HepG2 (cell line): ENCODE measurements at regions not wholly inside any gene's neighbourhood (a gene's known extent, or its start where the extent isn't known, plus 50 kb on each side); places are given as distances from the start of the nearest gene placed in this dataset.

Source experiments
- ATAC-seq: fragments of 200-7000 bp; cut with Tn5 transposase; 3 replicates; pipeline ENCODE4 v1.9.1; 2020; ENCODE audit warnings: mild to moderate bottlenecking, moderate library complexity
- BruUV-seq: library from RNA; stranded (reverse); fragments of 400-500 nt; replicated peaks from 2 replicates; lab custom pipeline; 2021; lab: Mats Ljungman, UMichigan
- CTCF ChIA-PET: fragments of 300-600 bp; formaldehyde crosslinking; extraction: SDS; loops from one replicate; lab custom pipeline; 2021; ENCODE audit warnings: low total read pairs, inconsistent platforms, low intra/inter-chr PET ratio; lab: Yijun Ruan, JAX
- POLR2A ChIA-PET: fragments of 350-600 bp; sonication (Branson Sonifier 250); formaldehyde crosslinking; loops from one replicate; lab custom pipeline; 2020; ENCODE audit warnings: antibody characterized with exemption, inconsistent platforms; lab: Yijun Ruan, JAX
- DNase-seq: peaks from one replicate; pipeline ENCODE4 v3.0.0-alpha.2; 2015; ENCODE audit warnings: low spot score
- FAIRE-seq: peaks from 3 replicates; lab custom pipeline; 2011; peaks lifted over from hg19 to GRCh38; lab: Jason Lieb, UNC
- H2AFZ ChIP-seq: one replicate; pipeline ENCODE4 v1.6.1; 2011; ENCODE audit warnings: low read length, inconsistent platforms
- H3K27ac ChIP-seq: fragments of 300-600 bp; 3 replicates; pipeline ENCODE4 v1.8.0; 2011; ENCODE audit warnings: mixed run types, mild to moderate bottlenecking, mixed read lengths, low read length, inconsistent platforms; ENCODE audit not compliant: insufficient read depth; ENCODE audit errors: extremely low read length
- H3K27me3 ChIP-seq, 2 experiments: fragments of 200-600 bp in 1 of 2; 2 replicates in 1 of 2; 3 replicates in 1 of 2; pipeline versions ENCODE4 v1.6.0 to v1.8.0; 2011; ENCODE audit warnings: low read length in 2 of 2, mild to moderate bottlenecking in 2 of 2, moderate library complexity in 2 of 2, inconsistent platforms in 1 of 2; ENCODE audit not compliant: insufficient read depth in 2 of 2, control insufficient read depth in 1 of 2
- H3K36me3 ChIP-seq, 2 experiments: fragments of 200-600 bp in 1 of 2; replicated peaks in 1 of 2; 2 replicates in 1 of 2; 3 replicates in 1 of 2; pipeline versions ENCODE4 v1.5.1 to v1.8.0; 2011; ENCODE audit warnings: low read length in 2 of 2, inconsistent platforms in 1 of 2; ENCODE audit not compliant: insufficient read depth in 2 of 2, control insufficient read depth in 1 of 2
- H3K4me1 ChIP-seq: 2 replicates; pipeline ENCODE4 v1.5.1; 2012; ENCODE audit warnings: low read length, inconsistent platforms; ENCODE audit not compliant: insufficient read depth
- H3K4me2 ChIP-seq: 2 replicates; pipeline ENCODE4 v1.6.0; 2011; ENCODE audit warnings: low read depth, low read length, inconsistent platforms
- H3K4me3 ChIP-seq, 3 experiments: fragments of 200-600 bp in 1 of 3; sonication (generic), shearing (Covaris generic) in 1 of 3; replicated peaks in 1 of 3; 2 replicates each; pipeline ENCODE4 v1.5.1; 2011 to 2016; ENCODE audit warnings: low read length in 3 of 3, inconsistent platforms in 2 of 3, low read depth in 2 of 3, mild to moderate bottlenecking in 2 of 3, control low read depth in 1 of 3, mixed read lengths in 1 of 3; ENCODE audit not compliant: insufficient read depth in 1 of 3
- H3K79me2 ChIP-seq: one replicate; pipeline ENCODE4 v1.6.1; 2011; ENCODE audit warnings: low read length, inconsistent platforms; ENCODE audit not compliant: insufficient read depth
- H3K9ac ChIP-seq: 2 replicates; pipeline ENCODE4 v1.6.0; 2011; ENCODE audit warnings: mild to moderate bottlenecking, low read depth, low read length, inconsistent platforms; ENCODE audit not compliant: insufficient read depth
- H3K9me3 ChIP-seq: 2 replicates; pipeline ENCODE4 v1.5.1; 2012; ENCODE audit warnings: mild to moderate bottlenecking, low read length
- H4K20me1 ChIP-seq: 2 replicates; pipeline ENCODE4 v1.6.0; 2011; ENCODE audit warnings: inconsistent platforms, mild to moderate bottlenecking, low read length, moderate library complexity; ENCODE audit not compliant: insufficient read depth
- KAT7 ChIP-seq: IDR thresholded peaks from 2 replicates; pipeline ENCODE4 v1.6.1; 2018; ENCODE audit warnings: borderline replicate concordance, missing compliant biosample characterization
- NFRKB ChIP-seq: fragments of 450-650 bp; IDR thresholded peaks from 2 replicates; pipeline ENCODE4 v1.6.1; 2017
- PLSCR1 ChIP-seq: sonication (generic); formaldehyde crosslinking; IDR thresholded peaks from 2 replicates; pipeline ENCODE4 v1.5.0; 2020; ENCODE audit warnings: missing genetic modification reagents, mild to moderate bottlenecking, borderline replicate concordance
- RBAK ChIP-seq: sonication (generic); formaldehyde crosslinking; IDR thresholded peaks from 2 replicates; pipeline ENCODE4 v1.5.1; 2020; ENCODE audit warnings: mild to moderate bottlenecking, missing genetic modification reagents
- TBL1XR1 ChIP-seq: fragments of 150-350 bp; IDR thresholded peaks from 2 replicates; pipeline ENCODE4 v1.6.1; 2014; ENCODE audit warnings: borderline replicate concordance, low read length; ENCODE audit not compliant: partially characterized antibody
- THRA ChIP-seq: sonication (generic); formaldehyde crosslinking; IDR thresholded peaks from 2 replicates; pipeline ENCODE4 v1.4.0; 2020; ENCODE audit warnings: missing genetic modification reagents, borderline replicate concordance
- ZBED4 ChIP-seq: sonication (generic); formaldehyde crosslinking; IDR thresholded peaks from 2 replicates; pipeline ENCODE4 v1.4.0; 2020; ENCODE audit warnings: missing genetic modification reagents, borderline replicate concordance
- ZEB1 ChIP-seq: IDR thresholded peaks from 2 replicates; pipeline ENCODE4 v1.6.1; 2012; ENCODE audit warnings: mild to moderate bottlenecking, low read depth, inconsistent platforms; ENCODE audit not compliant: insufficient replicate concordance
- ZNF510 ChIP-seq: sonication (generic); formaldehyde crosslinking; IDR thresholded peaks from 2 replicates; pipeline ENCODE4 v1.4.0; 2020; ENCODE audit warnings: low read depth, mild to moderate bottlenecking, missing genetic modification reagents
- ZNF710 ChIP-seq: sonication (generic); formaldehyde crosslinking; IDR thresholded peaks from 2 replicates; pipeline ENCODE4 v1.5.0; 2020; ENCODE audit warnings: mild to moderate bottlenecking, missing genetic modification reagents, borderline replicate concordance
- WGBS: methylation state at CpG from one replicate; pipeline ENCODE4 v1.1.6; 2017; ENCODE audit warnings: low lambda C conversion rate; 5-methylcytosine and 5-hydroxymethylcytosine counted together
- in situ Hi-C: cut with HindIII; loops from 2 replicates; pipeline ENCODE4 v1.10.0; 2017; ENCODE audit warnings: low pct_unique_long_range_greater_than_20kb; ENCODE audit not compliant: extremely low pct_ligation_motif_present
- intact Hi-C: fragments of 100-400 bp; cut with micrococcal nuclease; formaldehyde crosslinking; loops from one replicate; pipeline ENCODE4 v1.10.0; 2022; ENCODE audit not compliant: unreplicated experiment

- Histone ChIP-seq H3K27me3 (no peaks in the 10 kb centered on the region), H3K4me2 (no peak overlapping the region), H3K9ac (no peak overlapping the region), H2AFZ (no peak overlapping the region), H3K4me3 (no peak overlapping the region), H3K4me1 (no peaks in the 10 kb centered on the region), H3K36me3 (no peaks in the 10 kb centered on the region), H3K79me2 (no peaks in the 10 kb centered on the region), H4K20me1 (no peaks in the 10 kb centered on the region), H3K27ac (no peak overlapping the region), H3K9me3 (no peaks in the 10 kb centered on the region)
- ChIA-PET CTCF (no interaction called here), POLR2A (no interaction called here)
- TF ChIP-seq ZBED4 (CRISPR knock-in tag), result no peak
- no peak for TF ChIP-seq KAT7 (CRISPR knock-in tag)
- no peak for DNase-seq
- ATAC-seq, result no peak
- in situ Hi-C loops, result no loop called here
- no peak for FAIRE-seq
- intact Hi-C loops, result no loop called here
- BruUV-seq, result no TSS peak
Measured at GRCh38 chr18:67845035-67845434, 328.5 kb upstream of the DSEL start.

GRCh38 chr18:67840379-67840778 is 323.9 kb upstream of the DSEL start:
- Histone ChIP-seq H3K4me1 (no peaks in the 10 kb centered on the region), H3K9me3 (no peaks in the 10 kb centered on the region), H3K4me3 (no peak overlapping the region), H3K4me2 (no peak overlapping the region), H2AFZ (no peak overlapping the region), H4K20me1 (no peaks in the 10 kb centered on the region), H3K27me3 (no peaks in the 10 kb centered on the region), H3K79me2 (no peaks in the 10 kb centered on the region), H3K9ac (no peak overlapping the region), H3K36me3 (no peaks in the 10 kb centered on the region), H3K27ac (no peak overlapping the region)
- ChIA-PET POLR2A (no interaction called here), CTCF (no interaction called here)
- no peak for DNase-seq
- intact Hi-C loops (no loop called here), in situ Hi-C loops (no loop called here)
- 0% methylated on average over 5 of the region's 5 CpGs for WGBS
- BruUV-seq, result no TSS peak
- FAIRE-seq, result no peak
- ATAC-seq, result no peak
- no peak for TF ChIP-seq NFRKB
- no peak for TF ChIP-seq RBAK (CRISPR knock-in tag)
- TF ChIP-seq ZNF710 (CRISPR knock-in tag), result no peak
- no peak for TF ChIP-seq TBL1XR1
- no peak for TF ChIP-seq THRA (CRISPR knock-in tag)
- no peak for TF ChIP-seq ZNF510 (CRISPR knock-in tag)
- no peak for TF ChIP-seq ZEB1
- TF ChIP-seq PLSCR1 (CRISPR knock-in tag), result no peak
